GM21576 (cell line): ENCODE measurements at regions not wholly inside any gene's neighbourhood (a gene's known extent, or its start where the extent isn't known, plus 50 kb on each side); places are given as distances from the start of the nearest gene placed in this dataset.
"Not testable (repeated sequence)": the region's sequence is repeated elsewhere in the genome, so short reads cannot be mapped to it uniquely, and the experiment has no call there.

Experiments used
- ATAC-seq: cut with Tn5 transposase; IDR thresholded peaks from one replicate; pipeline ENCODE4 v1.9.1; 2021; ENCODE audit warnings: mild to moderate bottlenecking, moderate library complexity; ENCODE audit not compliant: unreplicated experiment

DNA sequence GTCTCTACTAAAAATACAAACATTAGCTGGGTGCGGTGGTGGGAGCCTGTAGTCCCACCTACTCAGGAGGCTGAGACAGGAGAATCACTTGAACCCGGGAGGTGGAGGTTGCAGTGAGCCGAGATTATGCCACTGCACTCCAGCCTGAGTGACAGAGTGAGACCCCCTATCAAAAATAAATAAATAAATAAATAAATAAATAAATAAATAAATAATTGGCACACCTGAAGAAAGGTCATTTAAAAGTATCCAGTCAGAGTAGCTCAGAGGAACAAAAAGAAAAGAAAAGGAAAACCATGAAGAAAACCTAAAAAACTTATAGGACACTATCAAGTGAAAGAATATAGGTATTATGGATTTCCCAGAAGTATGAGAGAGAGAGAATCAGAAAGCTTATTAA, 330.1 kb upstream of the AR start:
- not testable (repeated sequence) for ATAC-seq

DNA sequence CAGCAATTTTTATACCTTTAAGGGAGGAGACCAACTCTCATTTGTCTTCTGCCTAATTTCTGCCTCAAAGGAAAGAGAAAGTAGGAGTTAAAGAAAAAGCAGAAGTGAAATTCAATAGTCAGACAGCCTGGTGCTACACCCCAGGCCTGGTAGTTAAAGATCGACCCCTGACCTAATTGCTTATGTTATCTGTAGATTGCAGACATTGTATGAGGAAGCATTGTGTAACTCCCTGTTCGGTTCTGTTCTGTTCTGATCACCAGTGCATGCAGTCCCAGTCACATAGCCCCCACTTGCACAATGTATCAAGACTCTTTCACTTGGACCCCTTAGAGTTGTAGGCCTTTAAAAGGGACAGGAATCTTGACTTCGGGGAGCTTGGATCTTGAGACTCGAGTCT, 335.9 kb upstream of the AR start:
- ATAC-seq = no peak

DNA sequence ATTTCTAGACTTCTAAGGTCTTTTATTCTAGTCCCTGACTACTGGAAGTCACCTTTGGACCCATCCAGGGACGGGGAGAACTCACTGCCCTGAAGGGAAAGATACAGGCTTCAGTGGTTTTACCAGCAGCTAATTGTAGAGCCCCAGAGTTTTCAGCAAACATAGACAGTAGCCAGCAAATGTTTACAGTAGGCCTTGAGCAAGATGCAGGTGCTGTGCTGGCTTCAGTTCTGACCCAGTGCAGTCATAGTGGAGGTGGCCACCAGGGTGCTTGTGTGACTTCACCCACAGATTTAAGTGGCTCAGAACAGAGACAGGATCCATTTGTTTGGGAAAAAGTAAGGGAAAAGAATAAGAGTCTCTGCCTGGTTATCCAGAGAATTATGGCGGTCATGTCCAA, 384.4 kb upstream of the AR start:
- ATAC-seq = no peak

GRCh38 chrX:67114635-67115034, 429.2 kb upstream of the AR start:
- ATAC-seq = no peak

DNA sequence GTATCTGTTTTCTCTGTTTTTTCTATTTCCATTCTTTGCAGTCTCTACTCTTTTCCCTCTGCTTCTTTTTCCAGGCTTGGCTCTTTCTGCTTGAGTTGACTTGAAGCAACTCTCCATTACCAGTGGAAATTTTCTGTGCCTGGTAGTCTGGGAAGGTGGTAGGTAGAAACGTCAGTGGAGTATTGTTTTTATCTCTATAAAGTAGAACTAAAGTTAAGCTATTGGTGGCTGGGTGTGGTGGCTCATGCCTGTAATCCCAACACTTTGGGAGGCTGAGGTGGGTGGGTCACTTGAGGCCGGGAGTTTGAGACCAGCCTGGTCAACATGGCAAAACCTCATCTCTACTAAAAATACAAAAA, 438.1 kb upstream of the AR start:
- no peak for ATAC-seq

- no peak for ATAC-seq
Observed at GRCh38 chrX:67104982-67105757, 438.7 kb upstream of the AR start.

DNA sequence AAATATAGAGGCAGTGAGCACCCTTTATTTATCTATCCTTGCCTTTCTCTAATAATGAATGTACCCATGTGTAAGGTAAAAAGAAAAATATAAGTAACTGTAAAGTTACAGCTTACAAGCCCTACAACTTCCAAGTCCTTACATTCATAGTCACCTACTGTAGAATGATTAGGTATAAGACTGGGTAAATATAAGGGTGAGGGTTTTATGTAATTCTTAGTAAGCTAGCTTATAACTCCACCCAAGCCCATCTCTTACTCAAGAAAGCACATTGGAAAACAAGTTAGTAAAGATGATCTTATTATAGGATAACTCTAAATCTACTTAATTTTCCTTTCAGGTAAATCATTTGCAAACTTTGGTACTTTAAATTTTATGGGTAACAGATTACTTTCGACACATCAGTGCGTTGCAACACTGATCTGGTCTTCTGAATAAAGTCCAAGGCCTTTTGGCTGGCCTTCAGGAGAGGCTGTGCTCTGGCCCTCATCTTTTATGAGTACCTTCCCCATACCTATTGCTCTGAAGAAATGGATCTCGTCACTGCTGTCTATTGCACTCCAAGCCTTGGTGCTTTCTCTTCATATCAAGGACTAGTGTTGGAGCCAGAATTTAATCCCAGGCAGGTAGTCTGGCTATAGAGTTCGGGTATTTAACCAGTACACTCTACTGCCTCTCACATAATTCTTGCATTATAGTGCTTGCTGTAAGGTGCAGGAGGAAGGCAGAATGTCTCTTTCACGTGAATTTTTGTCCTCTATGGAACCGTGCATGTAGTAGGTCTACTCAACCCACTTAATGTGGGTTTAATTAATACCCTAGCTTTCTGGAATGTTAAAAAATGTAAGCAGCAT, 443.6 kb upstream of the AR start:
- ATAC-seq = no peak

DNA sequence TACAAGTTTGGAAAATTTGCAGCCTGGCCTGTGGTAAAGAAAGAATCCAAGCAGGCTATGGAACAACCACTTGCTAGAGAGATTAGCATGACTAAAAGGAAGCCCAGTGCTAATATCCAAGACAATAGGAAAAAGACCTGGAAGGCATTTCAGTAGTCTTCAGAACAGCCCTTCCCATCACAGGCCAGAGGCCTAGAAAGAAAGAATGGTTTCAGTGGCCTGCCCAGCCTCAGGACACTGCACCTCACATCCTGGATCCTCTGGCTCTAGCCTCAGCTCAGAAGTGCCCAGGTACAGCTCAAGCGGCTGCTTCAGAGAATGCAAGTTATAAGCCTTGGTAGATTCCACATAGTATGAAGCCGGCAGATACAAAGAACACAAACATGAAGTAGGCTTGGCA, 449.8 kb upstream of the AR start:
- ATAC-seq = no peak

- no peak for ATAC-seq
Observed at GRCh38 chrX:67050760-67051159, 411.9 kb upstream of the EDA2R start.

DNA sequence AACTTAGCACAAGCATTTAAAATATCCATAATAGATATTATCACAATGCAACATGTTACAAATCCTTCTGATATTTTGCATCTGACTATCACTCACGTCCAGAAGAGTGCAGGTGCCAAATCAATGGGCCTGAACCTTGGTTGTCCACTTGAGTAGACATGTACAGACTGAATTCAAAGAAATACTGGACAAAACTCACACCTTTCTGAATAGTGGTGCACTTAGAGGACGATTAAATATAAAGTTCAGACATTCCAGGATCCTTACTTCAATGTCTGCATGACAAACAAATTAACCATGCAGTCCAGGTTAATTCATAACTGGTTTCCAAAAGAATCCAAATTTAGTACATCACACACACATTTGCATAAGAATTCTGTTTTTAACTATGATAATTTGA, 406.0 kb upstream of the EDA2R start:
- no peak for ATAC-seq

DNA sequence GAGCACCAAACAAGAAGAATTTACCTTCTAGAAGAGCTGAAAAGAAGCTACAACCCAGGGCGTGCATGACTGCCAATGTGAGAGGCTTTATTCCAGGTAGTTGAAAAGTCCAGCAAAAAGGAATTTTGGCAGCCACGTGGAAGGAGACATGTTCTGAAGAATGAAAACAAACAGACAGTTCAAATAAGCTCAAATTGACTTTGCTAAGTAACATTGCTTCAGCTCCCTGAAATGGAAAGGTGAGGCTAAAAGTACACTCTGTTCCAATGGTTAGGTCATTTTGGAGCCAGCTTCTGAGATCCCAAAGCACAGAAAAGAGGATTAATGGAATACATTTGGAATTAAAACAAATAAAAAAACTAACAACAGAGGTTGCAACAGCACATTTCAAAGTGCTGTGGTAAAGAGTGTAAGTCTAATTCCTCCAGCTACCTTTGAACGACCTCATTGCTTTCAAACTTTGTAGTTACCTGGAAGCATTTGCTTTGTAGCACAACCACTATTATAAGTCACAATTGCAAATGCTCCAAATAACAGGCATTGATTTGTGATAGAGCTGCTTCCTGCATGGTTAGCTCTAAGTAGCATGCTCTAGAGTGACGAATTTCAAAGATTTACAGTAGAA, 405.3 kb upstream of the EDA2R start:
- no peak for ATAC-seq

GRCh38 chrX:67004451-67004850, 365.6 kb upstream of the EDA2R start:
- ATAC-seq = no peak

- no peak for ATAC-seq
Observed at GRCh38 chrX:66994729-66995128, 355.9 kb upstream of the EDA2R start.

DNA sequence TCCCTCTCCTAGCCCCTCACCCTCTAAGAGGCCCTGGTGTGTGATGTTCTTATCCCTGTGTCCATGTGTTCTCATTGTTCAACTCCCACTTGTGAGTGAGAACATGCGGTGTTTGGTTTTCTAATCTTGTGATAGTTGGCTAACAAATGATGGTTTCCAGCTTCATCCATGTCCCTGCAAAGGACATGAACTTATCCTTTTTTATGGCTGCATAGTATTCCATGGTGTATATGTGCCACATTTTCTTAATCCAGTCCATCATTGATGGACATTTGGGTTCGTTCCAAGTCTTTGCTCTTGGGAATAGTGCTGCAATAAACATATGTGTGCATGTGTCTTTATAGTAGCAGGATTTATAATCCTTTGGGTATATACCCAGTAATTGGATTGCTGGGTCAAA, 353.2 kb upstream of the EDA2R start:
- not testable (repeated sequence) for ATAC-seq

GRCh38 chrX:66988331-66988730, 349.5 kb upstream of the EDA2R start:
- ATAC-seq = no peak

DNA sequence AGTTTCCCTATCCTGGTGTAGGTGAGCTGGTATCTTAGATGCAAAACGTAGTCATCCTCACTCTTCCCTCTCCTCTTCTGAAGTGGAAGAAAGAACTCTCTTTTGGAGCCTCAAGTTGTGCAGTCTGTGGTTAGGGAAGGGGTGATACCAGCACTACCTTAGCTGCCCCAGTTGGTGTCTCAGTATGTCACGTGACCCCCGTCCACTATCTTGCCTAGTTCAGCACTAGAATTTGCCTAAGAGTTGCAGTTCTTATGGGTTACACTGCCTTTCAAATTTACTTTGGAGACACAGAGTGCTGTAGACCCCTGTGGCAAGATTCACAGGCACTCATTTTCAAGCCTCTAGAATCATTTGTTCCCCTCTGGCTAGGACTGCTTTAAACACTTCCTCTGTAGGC, 322.8 kb upstream of the EDA2R start:
- ATAC-seq = no peak

- ATAC-seq = no peak
Observed at GRCh38 chrX:66931713-66932112, 292.8 kb upstream of the EDA2R start.

- not testable (repeated sequence) for ATAC-seq
Observed at GRCh38 chrX:66930516-66930915, 291.6 kb upstream of the EDA2R start.

DNA sequence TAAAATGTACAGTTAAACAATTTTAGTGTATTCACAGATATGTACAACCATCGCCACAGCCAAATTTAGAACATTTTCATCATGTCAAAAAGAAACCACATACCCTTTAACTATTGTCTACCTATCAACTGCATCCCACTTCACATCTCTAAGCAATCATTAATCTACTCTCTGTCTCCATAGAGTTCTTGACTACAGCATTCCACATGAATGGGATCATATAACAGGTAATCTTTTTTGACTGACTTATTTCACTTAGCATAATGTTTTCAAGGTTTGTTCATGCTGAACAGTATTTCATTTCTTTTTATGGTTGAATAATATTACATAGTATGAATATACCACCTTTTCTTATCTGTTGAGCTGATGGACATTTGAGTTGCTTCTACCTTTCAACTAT, 281.4 kb upstream of the EDA2R start:
- no peak for ATAC-seq

GRCh38 chrX:66919280-66919832, 280.5 kb upstream of the EDA2R start:
- no peak for ATAC-seq

GRCh38 chrX:66918511-66918910, 279.6 kb upstream of the EDA2R start:
- ATAC-seq = no peak

DNA sequence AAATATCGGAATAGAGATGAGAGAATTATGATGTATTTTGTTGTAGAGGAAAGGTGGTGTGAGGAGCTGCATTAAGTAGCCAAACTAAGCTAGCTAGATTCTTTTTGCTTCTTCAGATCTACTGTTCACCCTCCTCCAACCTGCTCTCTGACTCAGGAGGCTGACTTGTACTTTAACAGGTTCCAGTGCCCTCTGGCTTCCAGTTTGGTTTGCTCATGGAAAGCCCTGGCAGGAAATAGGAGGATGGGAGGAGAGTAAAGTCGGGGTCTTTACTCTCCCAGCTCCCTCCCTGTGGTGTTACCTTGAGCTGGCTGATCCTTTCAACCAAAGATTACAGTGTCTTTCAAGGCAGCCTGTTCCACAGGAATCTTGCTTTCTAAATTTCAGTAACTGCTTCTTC, 277.0 kb upstream of the EDA2R start:
- no peak for ATAC-seq
